Midbrain (tissue), 1 donor: ENCODE measurements at regions not wholly inside any gene's neighbourhood (a gene's known extent, or its start where the extent isn't known, plus 50 kb on each side); places are given as distances from the start of the nearest gene placed in this dataset.

Source experiments
- DNase-seq: peaks from one replicate; lab custom pipeline; 2025; lab: John Stamatoyannopoulos, UW

DNA sequence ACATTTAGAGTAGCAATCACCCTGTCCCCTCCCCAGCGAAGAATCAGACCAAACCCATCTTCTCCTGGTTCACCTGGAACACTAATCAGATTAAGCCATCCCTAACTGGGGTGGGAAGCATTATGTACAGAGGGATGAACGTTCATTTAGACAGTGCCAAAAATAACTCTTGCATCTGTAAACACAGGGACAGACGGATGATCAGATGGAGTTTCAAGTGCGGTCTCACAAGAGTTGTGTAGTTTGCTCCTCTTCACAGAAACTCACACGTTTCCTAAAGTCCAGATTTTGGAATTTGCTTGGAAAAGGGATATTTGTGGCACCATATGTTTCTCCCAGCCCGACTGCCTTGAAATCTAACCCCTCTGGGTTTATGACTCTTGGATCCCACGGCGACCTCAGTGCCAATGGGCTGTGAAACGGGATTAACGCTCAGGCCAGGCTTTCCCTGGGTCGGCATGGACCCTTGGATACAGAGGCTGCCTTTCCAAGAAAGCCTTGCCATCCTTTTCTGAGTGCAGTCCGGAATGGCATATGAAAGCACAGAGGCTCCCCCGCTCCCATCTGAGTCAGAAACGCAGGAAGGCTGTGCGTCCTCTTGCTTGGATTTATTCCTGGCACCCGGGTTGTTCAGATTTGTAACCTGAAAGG is 293.2 kb upstream of the HABP2 start:
- no peak for DNase-seq

GRCh38 chr10:113261161-113261560 is 291.7 kb upstream of the HABP2 start:
- no peak for DNase-seq

- DNase-seq = no peak
These were observed 291.2 kb upstream of the HABP2 start for GRCh38 chr10:113261611-113262091.

GRCh38 chr10:113263056-113263455 is 289.8 kb upstream of the HABP2 start:
- DNase-seq = no peak

GRCh38 chr10:113264333-113265131 is 288.3 kb upstream of the HABP2 start:
- DNase-seq = no peak

- DNase-seq = no peak
These were observed 286.7 kb upstream of the HABP2 start for GRCh38 chr10:113266147-113266546.

GRCh38 chr10:113267619-113268562 is 285.0 kb upstream of the HABP2 start:
- no peak for DNase-seq

DNA sequence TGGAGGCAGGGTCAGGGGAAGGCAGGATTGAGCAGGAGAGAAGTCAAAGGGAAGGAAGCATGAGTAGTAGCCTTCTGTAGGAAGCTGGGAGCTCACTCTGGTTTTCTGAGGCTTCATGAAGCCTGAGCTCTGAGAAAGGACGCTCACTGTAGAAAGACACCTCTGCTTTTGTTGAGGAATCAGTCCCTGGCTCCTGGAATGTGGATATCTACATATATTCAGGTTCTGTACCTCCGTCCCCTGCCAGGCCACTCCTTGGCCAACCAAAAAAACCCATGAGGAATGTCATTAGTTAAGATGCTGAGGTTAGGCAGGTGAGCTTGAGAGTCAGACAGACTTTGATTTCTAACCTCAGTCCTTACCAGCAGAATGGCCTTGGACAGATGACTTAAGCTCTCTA is 283.5 kb upstream of the HABP2 start:
- no peak for DNase-seq

GRCh38 chr10:113272511-113272910 is 280.3 kb upstream of the HABP2 start:
- no peak for DNase-seq

DNA sequence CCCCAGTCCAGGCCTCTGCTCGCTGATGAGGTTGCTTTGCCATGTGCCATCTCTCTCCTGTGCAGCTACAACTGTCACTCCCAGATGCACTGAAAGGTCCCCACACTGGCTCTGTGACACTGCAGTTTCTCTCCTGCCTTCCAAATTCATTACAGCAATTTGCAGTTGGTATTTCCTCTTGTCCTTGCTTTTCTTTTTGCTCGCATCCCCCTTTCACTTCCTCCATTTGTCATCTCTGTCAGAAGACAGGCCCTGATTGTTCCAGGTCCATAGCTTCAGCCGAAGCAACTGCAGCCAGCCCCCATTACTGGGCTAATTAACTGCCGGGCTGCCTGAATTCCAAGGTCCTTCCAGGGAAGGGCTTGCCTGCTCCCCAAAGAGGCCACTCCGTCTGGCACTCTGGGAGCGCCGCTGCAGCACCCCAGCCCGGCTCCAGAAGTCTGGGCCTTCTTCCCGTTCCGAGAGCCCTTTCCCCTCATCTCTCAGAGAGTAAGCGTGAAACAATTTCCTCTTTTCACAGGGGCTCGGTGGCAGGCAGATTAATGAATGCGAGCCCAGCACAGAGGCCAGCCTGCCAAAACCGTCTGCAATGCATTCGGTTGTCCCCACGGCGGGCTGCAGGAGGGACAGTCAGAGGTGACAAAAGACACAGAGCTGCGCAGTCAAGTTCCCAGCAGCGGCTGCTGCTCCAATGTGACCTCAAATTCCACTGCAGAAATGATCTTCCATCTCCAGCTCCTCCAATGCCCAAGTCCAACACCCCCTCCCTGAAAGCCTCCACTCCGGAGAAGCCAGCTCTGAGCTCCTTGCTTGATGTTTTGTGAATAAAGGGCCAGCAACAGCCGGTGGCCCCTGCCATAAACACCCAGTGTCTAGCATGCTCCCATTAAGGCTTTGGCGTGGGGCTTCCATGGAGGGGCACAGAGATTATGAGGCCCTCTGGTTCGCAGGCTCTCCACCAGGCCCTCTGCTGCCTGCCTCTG is 279.4 kb upstream of the HABP2 start:
- DNase-seq = peak; percentile 63

- no peak for DNase-seq
These were observed 278.6 kb upstream of the HABP2 start for GRCh38 chr10:113274176-113274829.

DNA sequence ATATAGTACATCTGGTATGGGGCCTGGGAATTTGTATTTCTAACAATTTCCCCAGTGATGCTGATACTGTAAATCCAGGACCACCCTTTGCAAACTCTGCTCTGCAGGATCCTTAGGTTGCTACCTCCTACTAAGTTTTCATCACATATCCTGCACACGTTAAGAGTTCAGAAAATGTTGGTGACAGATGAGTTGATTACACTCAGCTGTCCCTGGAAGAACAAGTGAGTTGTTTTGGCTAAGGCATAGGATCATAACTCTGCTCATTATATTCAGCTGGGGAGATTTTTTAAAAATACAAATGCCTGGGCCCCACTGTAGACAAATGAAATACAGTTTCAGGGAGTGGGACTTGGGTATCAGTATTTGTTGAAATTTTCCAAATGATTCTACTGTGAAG is 274.6 kb upstream of the HABP2 start:
- no peak for DNase-seq

DNA sequence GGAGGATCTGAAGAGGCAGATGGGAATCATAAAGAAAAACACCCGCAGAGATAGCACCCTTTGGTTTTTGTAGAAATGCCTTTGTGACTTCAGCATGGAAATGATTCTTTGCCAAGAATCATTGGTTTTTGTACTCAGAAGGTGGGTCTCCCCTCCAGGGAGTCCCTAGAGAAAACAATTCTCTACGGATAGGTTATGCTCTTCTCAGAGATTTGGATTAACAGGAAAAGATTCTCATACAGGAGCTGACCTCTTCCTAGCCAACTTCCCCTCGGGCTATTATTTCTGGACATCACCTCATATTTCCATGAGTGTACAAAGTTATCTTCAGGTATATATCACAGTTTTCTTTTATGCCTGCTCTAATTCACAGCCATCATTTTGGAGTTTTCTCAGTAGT is 274.2 kb upstream of the HABP2 start:
- no peak for DNase-seq

DNA sequence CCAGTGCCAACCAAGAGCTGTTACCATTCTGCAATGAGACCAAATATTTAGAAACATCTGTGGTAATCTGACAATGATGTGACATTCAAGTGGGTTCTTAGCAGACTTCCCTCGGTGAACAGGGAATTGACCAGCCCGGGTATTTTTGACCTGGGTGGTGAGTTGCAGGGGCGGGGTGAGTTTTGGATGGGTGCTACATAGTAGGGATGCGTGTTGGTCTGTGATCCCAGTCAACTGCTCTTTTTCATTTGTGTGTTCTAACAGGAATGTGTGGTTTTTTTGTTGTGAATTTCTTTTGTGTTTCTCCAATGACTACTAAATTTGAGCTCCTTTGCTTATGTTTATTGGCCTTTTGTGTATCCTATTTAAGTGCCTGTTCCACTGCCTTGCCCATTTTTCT is 273.6 kb upstream of the HABP2 start:
- DNase-seq = no peak

DNA sequence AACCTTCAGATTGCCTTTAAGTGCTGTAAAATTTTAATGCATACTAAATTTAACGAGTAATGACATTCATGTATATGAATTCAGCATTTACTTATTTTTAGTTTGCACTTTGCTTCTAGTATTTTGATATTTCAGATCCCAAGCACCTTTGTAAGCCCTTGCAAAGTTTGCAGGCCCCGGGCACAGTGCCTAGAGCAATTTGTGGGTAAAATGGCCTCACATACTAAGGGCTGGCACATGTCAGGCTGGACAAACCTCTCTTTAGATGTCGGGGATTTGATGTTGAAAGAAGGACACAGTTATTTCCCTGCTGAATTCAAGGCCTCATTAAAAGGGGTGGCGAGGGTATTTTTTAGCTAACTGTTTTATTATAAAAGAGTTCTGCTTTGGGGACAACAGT is 270.3 kb upstream of the HABP2 start:
- no peak for DNase-seq

DNA sequence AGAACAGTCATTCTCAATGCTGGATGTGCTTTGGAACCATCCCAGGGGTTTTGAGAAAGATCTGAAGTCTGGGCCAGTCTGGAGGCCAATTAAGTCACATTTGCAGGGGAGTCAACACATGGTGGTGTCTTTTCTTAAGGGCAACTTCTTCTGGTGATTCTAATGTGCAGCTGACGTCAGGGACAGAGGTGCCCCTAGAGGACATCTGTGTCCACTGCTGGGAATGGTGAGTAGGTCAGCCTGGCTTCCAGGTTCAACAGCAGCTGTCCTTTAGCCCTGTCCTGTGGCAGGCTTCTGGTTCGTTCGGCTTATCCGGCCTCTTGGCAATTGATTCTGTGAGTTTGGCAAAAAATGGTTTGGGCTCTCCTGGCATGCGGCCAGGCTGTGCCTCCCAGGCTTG is 269.7 kb upstream of the HABP2 start:
- no peak for DNase-seq

DNA sequence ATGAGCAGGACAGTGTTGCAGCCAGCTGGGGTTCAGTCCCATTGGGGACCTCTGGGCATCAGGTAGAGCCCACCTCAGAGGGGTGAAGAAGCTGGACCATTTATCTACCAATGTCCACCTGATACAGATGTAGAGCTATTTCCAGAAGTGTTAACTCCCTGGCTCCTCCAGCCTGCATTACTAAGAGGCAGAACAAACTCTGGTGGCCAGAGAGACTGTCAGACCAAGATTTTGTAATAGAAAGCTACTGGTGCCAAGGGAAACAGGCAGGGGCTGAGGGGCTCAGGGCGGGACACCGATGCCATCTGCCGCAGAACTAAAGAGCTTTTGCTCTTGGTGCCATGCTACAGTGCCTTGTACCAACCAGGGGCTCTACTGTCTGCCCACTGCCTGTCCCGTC is 268.2 kb upstream of the HABP2 start:
- no peak for DNase-seq

- no peak for DNase-seq
These were observed 267.5 kb upstream of the HABP2 start for GRCh38 chr10:113285305-113285704.

DNA sequence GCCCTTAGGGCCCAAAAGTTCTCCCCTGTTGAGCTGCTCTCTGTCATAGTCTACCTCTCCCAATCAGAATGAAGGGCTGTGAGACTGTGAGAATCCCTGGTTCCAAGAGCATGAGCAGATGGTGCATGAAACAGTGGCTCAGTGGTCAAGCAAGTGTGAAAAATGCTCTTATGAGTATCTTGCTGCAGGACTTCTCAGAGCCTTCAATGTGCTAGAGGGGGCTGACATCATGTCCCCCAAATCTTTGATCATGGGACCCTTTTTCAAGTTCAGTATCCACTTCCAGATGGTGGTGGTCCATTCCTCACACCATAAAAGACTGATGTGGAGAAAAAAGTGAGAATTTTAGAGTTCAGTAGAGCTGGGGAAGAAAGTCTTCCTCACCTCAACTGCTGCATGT is 265.3 kb upstream of the HABP2 start:
- no peak for DNase-seq

- DNase-seq = no peak
These were observed 262.7 kb upstream of the HABP2 start for GRCh38 chr10:113290137-113290536.

- no peak for DNase-seq
These were observed 261.4 kb upstream of the HABP2 start for GRCh38 chr10:113291413-113291812.
